SK-N-MC (cell line): ENCODE measurements at regions not wholly inside any gene's neighbourhood (a gene's known extent, or its start where the extent isn't known, plus 50 kb on each side); places are given as distances from the start of the nearest gene placed in this dataset.

Source experiments
- EZH2 ChIP-seq: fragments of 200-600 bp; sonication (generic); IDR thresholded peaks from one replicate; pipeline ENCODE4 v1.6.1; 2017; ENCODE audit warnings: antibody characterized with exemption
- FOXP2 ChIP-seq: optimal IDR thresholded peaks from 2 replicates; pipeline ENCODE3; 2011; ENCODE audit warnings: mild to moderate bottlenecking, moderate library complexity; ENCODE audit not compliant: insufficient read depth; ENCODE audit errors: extremely low read length, control extremely low read depth
- POLR2AphosphoS5 ChIP-seq: IDR thresholded peaks from 2 replicates; pipeline ENCODE4 v1.6.1; 2012; ENCODE audit warnings: mild to moderate bottlenecking, low read depth, low read length, borderline replicate concordance

GRCh38 chr1:59041646-59042277 lies 255.1 kb upstream of the FGGY start:
- TF ChIP-seq EZH2 = no peak
- no peak for TF ChIP-seq POLR2AphosphoS5
- TF ChIP-seq FOXP2 = no peak
